22Rv1 (cell line): ENCODE measurements at regions not wholly inside any gene's neighbourhood (a gene's known extent, or its start where the extent isn't known, plus 50 kb on each side); places are given as distances from the start of the nearest gene placed in this dataset.

Source experiments
- H3K27ac ChIP-seq: fragments of 450-650 bp; 2 replicates; pipeline ENCODE4 v1.5.1; 2017
- CTCF ChIP-seq: fragments of 450-650 bp; IDR thresholded peaks from 2 replicates; pipeline ENCODE4 v1.5.1; 2017; ENCODE audit warnings: mild to moderate bottlenecking
- ZFX ChIP-seq: fragments of 450-650 bp; IDR thresholded peaks from 2 replicates; pipeline ENCODE4 v1.6.1; 2017; ENCODE audit warnings: antibody characterized with exemption, borderline replicate concordance

GRCh38 chr2:58871469-58872142 is 630.5 kb upstream of the FANCL start:
- peak; percentile 28 for TF ChIP-seq CTCF
- no peak for TF ChIP-seq ZFX
- no peak overlapping the region for H3K27ac ChIP-seq

- TF ChIP-seq ZFX (no peak), CTCF (no peak)
- no peak overlapping the region for H3K27ac ChIP-seq
Observed at GRCh38 chr2:58870704-58871103, 629.6 kb upstream of the FANCL start.

- TF ChIP-seq ZFX (no peak), CTCF (no peak)
- H3K27ac ChIP-seq = no peak overlapping the region
Observed at GRCh38 chr2:58866946-58867345, 625.8 kb upstream of the FANCL start.

- H3K27ac ChIP-seq = no peak overlapping the region
- no peak for TF ChIP-seq ZFX
- no peak for TF ChIP-seq CTCF
Observed at GRCh38 chr2:58866527-58866926, 625.4 kb upstream of the FANCL start.

GRCh38 chr2:58866040-58866439 is 624.9 kb upstream of the FANCL start:
- TF ChIP-seq CTCF = no peak
- no peak for TF ChIP-seq ZFX
- no peak overlapping the region for H3K27ac ChIP-seq

- TF ChIP-seq CTCF = no peak
- no peak for TF ChIP-seq ZFX
- no peak overlapping the region for H3K27ac ChIP-seq
Observed at GRCh38 chr2:58865436-58865835, 624.3 kb upstream of the FANCL start.

- H3K27ac ChIP-seq = no peak overlapping the region
- TF ChIP-seq ZFX (no peak), CTCF (no peak)
Observed at GRCh38 chr2:58862244-58862643, 621.1 kb upstream of the FANCL start.
